SU-DHL-6 (cell line): ENCODE measurements at regions not wholly inside any gene's neighbourhood (a gene's known extent, or its start where the extent isn't known, plus 50 kb on each side); places are given as distances from the start of the nearest gene placed in this dataset.

Experiments
- CTCF ChIP-seq: fragments of 200-600 bp; sonication (generic); IDR thresholded peaks from one replicate; pipeline ENCODE4 v1.5.1; 2017; ENCODE audit warnings: antibody characterized with exemption, mild to moderate bottlenecking, low read length, moderate library complexity; ENCODE audit not compliant: insufficient read depth, poor library complexity, severe bottlenecking
- EZH2phosphoT487 ChIP-seq: fragments of 200-600 bp; sonication (generic), shearing (Covaris generic); conservative IDR thresholded peaks from 2 replicates; pipeline ENCODE4 v1.6.1; 2018; ENCODE audit warnings: mild to moderate bottlenecking, antibody characterized with exemption, low read length, moderate library complexity, mixed read lengths

GRCh38 chr3:187798531-187799530, 53.6 kb upstream of the BCL6 start:
- TF ChIP-seq CTCF: no peak
- TF ChIP-seq EZH2phosphoT487: no peak
